ENCODE measurements at regions not wholly inside any gene's neighbourhood (a gene's known extent, or its start where the extent isn't known, plus 50 kb on each side); places are given as distances from the start of the nearest gene placed in this dataset.
A peak's percentile ranks its signal among the peaks of the same experiment; 100 is the strongest.

DNA sequence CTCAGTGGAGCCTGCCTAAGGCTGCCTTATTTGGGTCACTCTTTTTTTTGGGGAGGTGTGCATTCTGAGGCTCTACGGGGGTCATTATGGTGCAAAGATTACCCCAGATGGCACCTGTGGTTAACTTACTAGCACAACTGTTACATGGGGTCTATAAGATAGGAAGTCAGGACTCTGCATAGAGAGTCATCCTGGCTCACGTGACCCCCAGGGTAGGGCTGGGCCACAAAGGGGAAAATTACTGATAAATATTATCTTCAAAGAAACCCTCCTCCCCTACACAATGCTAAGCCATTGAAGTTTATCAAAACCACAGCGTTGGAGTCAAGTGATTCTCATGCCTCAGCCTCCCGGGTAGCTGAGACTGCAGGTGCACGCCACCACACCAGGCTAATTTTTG, 397.1 kb downstream of the MN1 start:
- BruUV-seq (replicated peaks), result no TSS peak
- Mint-ChIP-seq H3K27me3 (ENCODE audit: insufficient read depth, unreplicated experiment) (no peaks in the 10 kb centered on the region), H3K4me3 (ENCODE audit: unreplicated experiment) (no peak overlapping the region), H3K9me3 (ENCODE audit: unreplicated experiment) (peaks cover 10% of the 10 kb centered on the region), H3K27ac (ENCODE audit: low read depth, unreplicated experiment) (no peak overlapping the region), H3K36me3 (ENCODE audit: insufficient read depth, unreplicated experiment) (no peaks in the 10 kb centered on the region), H3K4me1 (ENCODE audit: insufficient read depth, unreplicated experiment) (peaks cover 16% of the 10 kb centered on the region)
- ChIA-PET POLR2A (no interaction called here), CTCF (interaction anchor here (0.6 to 3.4 kb wide), 12 partner anchors 10 to 546 kb away, joined by 3 to 48 read pairs (median 3); partner anchors contain the start of gene MN1)
- TF ChIP-seq CTCF (IDR thresholded peaks at IDR 0.05; ENCODE audit: unreplicated experiment), result no peak
- intact Hi-C loops (cut with micrococcal nuclease), result loop anchor here (10.0 kb wide), 3 partner anchors 310 to 730 kb away; no protein-coding TSS in a partner anchor
- no peak for DNase-seq (ENCODE audit: unreplicated experiment)

- intact Hi-C loops (cut with micrococcal nuclease), result loop anchor here (1.0 to 10.0 kb wide), 7 partner anchors 211 to 731 kb away; no protein-coding TSS in a partner anchor
- no peaks in the 10 kb centered on the region for H3K36me3 Mint-ChIP-seq (ENCODE audit: insufficient read depth, unreplicated experiment)
- H3K27me3 Mint-ChIP-seq (ENCODE audit: insufficient read depth, unreplicated experiment), result no peaks in the 10 kb centered on the region
- peaks cover 10% of the 10 kb centered on the region for H3K9me3 Mint-ChIP-seq (ENCODE audit: unreplicated experiment)
- peaks cover 16% of the 10 kb centered on the region for H3K4me1 Mint-ChIP-seq (ENCODE audit: insufficient read depth, unreplicated experiment)
- H3K4me3 Mint-ChIP-seq (ENCODE audit: unreplicated experiment), result no peak overlapping the region
- TF ChIP-seq CTCF (IDR thresholded peaks at IDR 0.05; ENCODE audit: unreplicated experiment), result peak; percentile 87
- ChIA-PET CTCF (interaction anchor here (0.5 to 3.4 kb wide), 32 partner anchors 9 to 1657 kb away, joined by 3 to 48 read pairs (median 3); no protein-coding TSS in a partner anchor), POLR2A (interaction anchor here (0.7 to 1.0 kb wide), 3 partner anchors 14 to 69 kb away, joined by 3 read pairs; no protein-coding TSS in a partner anchor)
- H3K27ac Mint-ChIP-seq (ENCODE audit: low read depth, unreplicated experiment), result peak overlapping the region; percentile 70
- peak; percentile 69 for DNase-seq (ENCODE audit: unreplicated experiment)
- no TSS peak for BruUV-seq (replicated peaks)
Measured at GRCh38 chr22:27405672-27406388, 395.7 kb downstream of the MN1 start.

DNA sequence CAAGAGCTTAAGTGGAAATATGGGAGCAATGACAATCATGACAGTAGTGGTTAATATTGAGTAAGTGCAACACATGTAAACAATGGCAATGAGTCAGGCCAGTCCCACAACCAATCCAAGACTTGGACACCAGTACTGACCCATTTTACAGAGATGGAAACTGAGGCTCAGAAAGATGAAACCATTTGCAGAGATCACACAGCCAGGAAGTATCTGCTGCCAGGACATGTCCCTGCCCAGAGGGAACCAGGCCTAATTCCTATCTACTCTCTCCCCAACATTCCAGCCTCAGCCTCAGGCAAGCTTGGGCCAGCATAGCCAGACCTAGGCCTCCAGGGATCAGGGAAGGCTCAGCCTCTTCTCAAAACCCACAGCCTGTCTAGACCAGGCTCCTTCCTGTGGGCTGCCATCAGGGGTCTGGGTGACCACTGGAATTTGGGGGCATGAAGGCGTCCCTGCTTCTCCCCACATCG, 395.1 kb downstream of the MN1 start:
- no peak overlapping the region for H3K4me3 Mint-ChIP-seq (ENCODE audit: unreplicated experiment)
- H3K4me1 Mint-ChIP-seq (ENCODE audit: insufficient read depth, unreplicated experiment), result peaks cover 16% of the 10 kb centered on the region
- TF ChIP-seq CTCF (IDR thresholded peaks at IDR 0.05; ENCODE audit: unreplicated experiment), result no peak
- DNase-seq (ENCODE audit: unreplicated experiment), result no peak
- no peaks in the 10 kb centered on the region for H3K36me3 Mint-ChIP-seq (ENCODE audit: insufficient read depth, unreplicated experiment)
- ChIA-PET POLR2A (interaction anchor here (0.7 to 1.0 kb wide), 2 partner anchors 15 to 69 kb away, joined by 3 read pairs; no protein-coding TSS in a partner anchor), CTCF (interaction anchor here (0.5 to 3.4 kb wide), 22 partner anchors 8 to 1658 kb away, joined by 3 to 48 read pairs (median 3); no protein-coding TSS in a partner anchor)
- intact Hi-C loops (cut with micrococcal nuclease), result loop anchor here (1.0 to 10.0 kb wide), 7 partner anchors 211 to 732 kb away; no protein-coding TSS in a partner anchor
- peak overlapping the region; percentile 70 for H3K27ac Mint-ChIP-seq (ENCODE audit: low read depth, unreplicated experiment)
- no TSS peak for BruUV-seq (replicated peaks)
- peaks cover 10% of the 10 kb centered on the region for H3K9me3 Mint-ChIP-seq (ENCODE audit: unreplicated experiment)
- no peaks in the 10 kb centered on the region for H3K27me3 Mint-ChIP-seq (ENCODE audit: insufficient read depth, unreplicated experiment)

- no peaks in the 10 kb centered on the region for H3K27me3 Mint-ChIP-seq (ENCODE audit: insufficient read depth, unreplicated experiment)
- no peak for DNase-seq (ENCODE audit: unreplicated experiment)
- TF ChIP-seq CTCF (IDR thresholded peaks at IDR 0.05; ENCODE audit: unreplicated experiment), result no peak
- intact Hi-C loops (cut with micrococcal nuclease), result loop anchor here (5.0 to 10.0 kb wide), 4 partner anchors 307 to 733 kb away; no protein-coding TSS in a partner anchor
- H3K9me3 Mint-ChIP-seq (ENCODE audit: unreplicated experiment), result peaks cover 2% of the 10 kb centered on the region
- BruUV-seq (replicated peaks), result no TSS peak
- no peak overlapping the region for H3K4me3 Mint-ChIP-seq (ENCODE audit: unreplicated experiment)
- no peaks in the 10 kb centered on the region for H3K36me3 Mint-ChIP-seq (ENCODE audit: insufficient read depth, unreplicated experiment)
- CTCF ChIA-PET, result no interaction called here
- peak overlapping the region; percentile 3 for H3K27ac Mint-ChIP-seq (ENCODE audit: low read depth, unreplicated experiment)
- H3K4me1 Mint-ChIP-seq (ENCODE audit: insufficient read depth, unreplicated experiment), result peaks cover 16% of the 10 kb centered on the region
- POLR2A ChIA-PET, result no interaction called here
Measured at GRCh38 chr22:27407369-27407985, 394.1 kb downstream of the MN1 start.
